Loucy (cell line): ENCODE measurements at regions not wholly inside any gene's neighbourhood (a gene's known extent, or its start where the extent isn't known, plus 50 kb on each side); places are given as distances from the start of the nearest gene placed in this dataset.

Experiments used
- EZH2phosphoT487 ChIP-seq: fragments of 200-600 bp; IDR thresholded peaks from 2 replicates; pipeline ENCODE4 v1.6.1; 2018; ENCODE audit warnings: antibody characterized with exemption, mild to moderate bottlenecking, moderate library complexity, borderline replicate concordance
- TF ChIP-seq, protein P1 (sequence below): fragments of 200-600 bp; sonication (generic); conservative IDR thresholded peaks from 2 replicates; pipeline ENCODE4 v1.5.1; 2014; ENCODE audit warnings: mild to moderate bottlenecking, antibody characterized with exemption, low read length

DNA sequence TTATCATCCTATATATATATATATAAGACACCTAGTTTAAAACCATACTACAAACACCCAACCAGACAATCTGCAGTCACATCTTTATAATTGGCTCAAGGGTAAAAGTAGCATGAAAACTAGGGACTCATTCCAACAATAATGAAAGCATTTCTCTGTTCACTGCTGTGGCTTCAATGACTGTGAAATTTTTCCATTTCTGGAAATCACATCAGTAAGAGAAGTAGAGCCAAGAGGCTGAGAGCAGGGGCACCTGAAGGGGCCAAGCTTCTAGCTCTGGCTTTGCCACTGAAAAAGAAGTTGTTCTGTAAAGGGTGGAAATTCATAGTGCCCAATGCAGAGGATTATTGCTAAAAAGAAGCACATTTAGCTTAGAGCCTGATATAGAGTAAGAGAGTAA is 158.6 kb upstream of the GLI3 start:
- TF ChIP-seq, protein P1, sequence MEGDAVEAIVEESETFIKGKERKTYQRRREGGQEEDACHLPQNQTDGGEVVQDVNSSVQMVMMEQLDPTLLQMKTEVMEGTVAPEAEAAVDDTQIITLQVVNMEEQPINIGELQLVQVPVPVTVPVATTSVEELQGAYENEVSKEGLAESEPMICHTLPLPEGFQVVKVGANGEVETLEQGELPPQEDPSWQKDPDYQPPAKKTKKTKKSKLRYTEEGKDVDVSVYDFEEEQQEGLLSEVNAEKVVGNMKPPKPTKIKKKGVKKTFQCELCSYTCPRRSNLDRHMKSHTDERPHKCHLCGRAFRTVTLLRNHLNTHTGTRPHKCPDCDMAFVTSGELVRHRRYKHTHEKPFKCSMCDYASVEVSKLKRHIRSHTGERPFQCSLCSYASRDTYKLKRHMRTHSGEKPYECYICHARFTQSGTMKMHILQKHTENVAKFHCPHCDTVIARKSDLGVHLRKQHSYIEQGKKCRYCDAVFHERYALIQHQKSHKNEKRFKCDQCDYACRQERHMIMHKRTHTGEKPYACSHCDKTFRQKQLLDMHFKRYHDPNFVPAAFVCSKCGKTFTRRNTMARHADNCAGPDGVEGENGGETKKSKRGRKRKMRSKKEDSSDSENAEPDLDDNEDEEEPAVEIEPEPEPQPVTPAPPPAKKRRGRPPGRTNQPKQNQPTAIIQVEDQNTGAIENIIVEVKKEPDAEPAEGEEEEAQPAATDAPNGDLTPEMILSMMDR, result no peak
- TF ChIP-seq EZH2phosphoT487, result no peak
